HG03442 (cell line): ENCODE measurements at regions not wholly inside any gene's neighbourhood (a gene's known extent, or its start where the extent isn't known, plus 50 kb on each side); places are given as distances from the start of the nearest gene placed in this dataset.
"Not testable (repeated sequence)": the region's sequence is repeated elsewhere in the genome, so short reads cannot be mapped to it uniquely, and the experiment has no call there.

Experiments
- ATAC-seq: cut with Tn5 transposase; IDR thresholded peaks from one replicate; pipeline ENCODE4 v1.9.1; 2021; ENCODE audit warnings: mild to moderate bottlenecking, moderate library complexity; ENCODE audit not compliant: unreplicated experiment

- ATAC-seq, result not testable (repeated sequence)
Measured at GRCh38 chr1:146654763-146655162, 283.4 kb upstream of the NBPF12 start.

GRCh38 chr1:146645978-146646604 is 292.0 kb upstream of the NBPF12 start:
- not testable (repeated sequence) for ATAC-seq

DNA sequence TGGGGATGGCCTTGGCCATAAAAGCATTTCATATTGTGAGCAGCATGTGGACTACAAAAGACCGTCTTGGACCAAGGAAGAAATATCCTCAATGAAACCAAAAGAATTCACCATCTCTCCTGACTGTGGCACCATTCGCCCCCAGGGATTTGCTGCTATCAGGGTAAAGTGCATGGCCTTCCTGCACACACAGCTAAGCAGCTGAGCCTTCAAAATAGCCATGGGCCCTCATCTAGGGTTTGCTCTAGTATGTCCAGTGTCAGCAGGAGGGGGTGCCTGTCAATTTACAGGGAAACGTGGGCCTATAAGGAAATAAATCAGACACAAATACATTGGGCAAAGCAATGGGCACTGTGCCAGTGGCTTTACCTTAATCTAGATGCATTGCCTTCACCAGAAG is 296.6 kb upstream of the NBPF12 start:
- not testable (repeated sequence) for ATAC-seq

- ATAC-seq, result not testable (repeated sequence)
Measured at GRCh38 chr1:146640671-146641070, 297.5 kb upstream of the NBPF12 start.

- ATAC-seq, result not testable (repeated sequence)
Measured at GRCh38 chr1:146630302-146630701, 307.8 kb upstream of the NBPF12 start.

- ATAC-seq, result not testable (repeated sequence)
Measured at GRCh38 chr1:146618582-146618981, 319.5 kb upstream of the NBPF12 start.

DNA sequence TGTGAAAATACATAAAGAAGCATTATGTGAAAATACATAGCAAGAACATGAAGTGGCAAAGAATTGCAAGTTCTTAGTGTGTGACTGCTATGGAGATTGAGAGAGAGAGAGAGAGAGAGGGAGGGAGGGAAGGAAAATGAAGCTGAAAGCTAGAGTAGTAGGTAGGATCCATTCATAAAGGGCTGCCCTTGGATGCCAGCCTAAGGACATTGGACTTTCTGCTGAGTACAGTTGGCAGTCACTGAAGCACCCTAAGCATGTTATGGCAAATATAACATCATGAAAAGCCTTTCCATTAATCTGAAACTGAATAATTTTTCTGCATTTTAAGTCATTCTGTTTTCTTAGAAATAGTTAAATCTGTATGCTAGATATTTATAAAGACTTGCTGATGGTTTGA is 333.4 kb upstream of the NBPF12 start:
- not testable (repeated sequence) for ATAC-seq

GRCh38 chr1:146600720-146601307 is 337.3 kb upstream of the NBPF12 start:
- ATAC-seq, result not testable (repeated sequence)

DNA sequence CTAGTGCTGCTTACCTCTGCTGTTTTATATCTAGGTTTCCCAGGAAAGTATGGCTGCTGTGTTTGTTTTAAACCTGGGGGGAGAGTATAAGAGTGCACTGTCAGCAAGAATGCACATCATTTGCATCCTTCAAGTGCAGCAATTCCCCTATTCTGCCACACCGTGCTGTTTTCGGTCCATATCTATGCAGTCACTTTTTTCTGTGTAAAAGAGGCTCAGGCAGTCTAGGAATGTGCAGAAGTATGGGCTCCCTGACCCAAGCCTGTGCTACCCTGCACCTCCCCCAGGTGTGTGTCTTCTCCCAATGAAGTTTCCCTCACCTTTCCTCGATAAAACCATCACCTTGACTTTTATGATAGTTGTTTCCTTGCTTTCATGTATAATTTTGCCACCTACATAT is 338.2 kb upstream of the NBPF12 start:
- not testable (repeated sequence) for ATAC-seq

- not testable (repeated sequence) for ATAC-seq
Measured at GRCh38 chr1:146581229-146581628, 352.4 kb upstream of the NOTCH2NLA start.

DNA sequence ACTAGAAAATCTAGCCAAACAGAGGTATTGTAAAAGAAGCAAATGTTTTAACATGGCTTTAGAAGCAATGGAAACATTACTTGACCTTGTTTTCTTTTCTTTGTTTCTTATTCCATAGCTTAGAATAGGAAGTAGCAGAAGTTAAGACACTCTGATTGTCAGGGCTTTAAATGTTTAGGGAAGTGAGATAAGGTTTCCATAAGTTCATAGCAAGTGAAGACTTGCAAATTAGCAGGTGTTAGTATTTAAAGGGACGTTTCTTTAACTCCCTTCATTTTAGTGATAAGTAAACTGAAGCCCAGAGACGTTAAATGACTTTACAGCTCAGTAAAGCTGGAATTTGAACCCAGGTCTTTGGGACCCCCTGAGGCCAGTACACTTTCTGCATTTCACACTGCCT is 338.7 kb upstream of the NOTCH2NLA start:
- not testable (repeated sequence) for ATAC-seq

DNA sequence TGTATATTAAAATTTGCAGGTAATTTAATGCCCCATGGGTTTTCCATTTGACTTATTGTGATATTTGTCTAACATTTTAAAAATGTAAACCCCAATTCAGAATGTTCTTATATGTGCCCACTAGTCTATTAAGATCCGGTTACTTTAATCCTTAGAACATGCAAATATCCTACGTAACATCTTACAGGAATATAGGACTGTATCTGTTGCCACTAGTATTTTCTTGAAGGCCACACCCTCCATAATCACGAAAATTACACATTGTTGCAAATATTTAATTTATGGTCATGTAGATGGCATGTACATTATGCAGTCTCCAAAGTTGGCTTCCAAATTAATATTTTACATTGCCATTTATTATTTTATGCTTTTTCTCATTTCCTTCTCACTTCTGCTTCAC is 329.2 kb upstream of the NOTCH2NLA start:
- not testable (repeated sequence) for ATAC-seq

- not testable (repeated sequence) for ATAC-seq
Measured at GRCh38 chr1:146556405-146556804, 327.6 kb upstream of the NOTCH2NLA start.

- ATAC-seq, result not testable (repeated sequence)
Measured at GRCh38 chr1:146552414-146552813, 323.6 kb upstream of the NOTCH2NLA start.

DNA sequence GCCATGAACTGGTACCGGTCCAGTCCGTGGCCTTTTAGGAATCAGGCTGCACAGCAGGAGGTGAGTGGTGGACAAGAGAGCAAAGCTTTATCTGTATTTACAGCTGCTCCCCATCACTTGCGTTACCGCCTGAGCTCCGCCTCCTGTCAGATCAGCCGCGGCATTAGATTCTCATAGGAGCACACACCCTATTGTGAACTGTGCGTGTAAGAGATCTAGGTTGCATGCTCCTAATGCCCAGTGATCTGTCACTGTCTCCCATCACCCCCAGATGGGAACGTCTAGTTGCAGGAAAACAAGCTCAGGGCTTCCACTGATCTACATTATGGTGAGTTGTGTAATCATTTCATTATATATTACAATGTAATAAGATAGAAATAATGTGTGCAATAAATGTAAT is 319.9 kb upstream of the NOTCH2NLA start:
- ATAC-seq, result not testable (repeated sequence)

- ATAC-seq, result not testable (repeated sequence)
Measured at GRCh38 chr1:146546189-146546588, 317.4 kb upstream of the NOTCH2NLA start.

GRCh38 chr1:146537775-146538373 is 309.1 kb upstream of the NOTCH2NLA start:
- not testable (repeated sequence) for ATAC-seq

DNA sequence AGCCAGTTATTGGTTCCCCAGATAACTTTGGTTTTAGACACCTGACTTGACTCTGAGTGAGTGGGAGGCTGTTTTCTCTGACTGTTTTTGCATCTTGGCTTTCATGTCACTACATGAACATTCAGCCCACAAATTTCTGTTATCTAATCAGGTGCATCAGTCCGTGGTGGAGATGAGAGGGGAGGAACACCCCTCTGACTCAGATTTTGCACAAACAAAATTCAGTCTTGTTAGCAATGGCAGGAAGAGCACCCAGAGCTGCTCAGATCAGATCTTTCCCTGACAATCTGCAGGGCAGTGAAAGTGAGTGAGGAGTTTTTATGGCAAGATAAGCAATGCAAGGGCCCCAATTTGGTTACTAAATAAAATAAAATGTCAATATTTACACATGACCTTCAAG is 307.2 kb upstream of the NOTCH2NLA start:
- ATAC-seq, result peak; percentile 74

DNA sequence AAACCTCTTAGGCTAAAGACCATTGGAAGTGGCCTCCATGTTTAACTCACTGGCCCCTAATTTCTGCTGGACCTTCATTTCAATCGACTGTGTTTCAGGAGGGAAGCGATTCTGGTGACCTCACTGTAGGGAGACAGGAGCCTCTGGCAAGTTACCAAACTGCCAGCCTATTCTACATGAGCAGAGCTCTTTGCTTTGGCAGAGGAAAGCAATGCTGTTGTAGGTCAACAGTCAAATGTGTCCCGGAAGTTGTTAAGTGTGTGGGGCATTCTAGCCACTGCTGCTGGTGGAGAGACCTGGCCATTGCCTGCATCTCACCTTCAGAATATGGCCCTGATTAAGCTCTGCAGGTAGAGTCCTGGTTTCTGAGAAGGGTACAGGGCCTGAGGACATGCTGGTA is 306.8 kb upstream of the NOTCH2NLA start:
- ATAC-seq, result not testable (repeated sequence)

DNA sequence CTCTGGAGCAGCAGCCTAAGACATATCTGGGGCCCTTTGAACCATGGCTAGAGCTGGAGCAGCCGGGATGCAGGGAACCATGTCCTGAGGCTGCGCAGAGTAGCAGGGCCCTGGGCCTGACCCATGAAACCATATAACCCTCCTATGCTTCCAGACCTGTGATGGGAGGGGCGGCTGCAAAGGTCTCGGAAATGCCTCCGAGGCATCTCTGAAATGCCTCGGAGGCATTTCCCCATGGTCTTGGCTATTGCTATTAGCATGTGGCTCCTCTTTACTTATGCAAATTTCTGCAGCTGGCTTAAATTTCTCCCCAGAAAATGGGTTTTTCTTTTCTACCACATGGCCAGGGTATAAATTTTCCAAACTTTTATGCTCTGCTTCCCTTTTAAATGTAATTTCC is 302.1 kb upstream of the NOTCH2NLA start:
- not testable (repeated sequence) for ATAC-seq

GRCh38 chr1:146522812-146523211 is 294.0 kb upstream of the NOTCH2NLA start:
- ATAC-seq, result not testable (repeated sequence)

DNA sequence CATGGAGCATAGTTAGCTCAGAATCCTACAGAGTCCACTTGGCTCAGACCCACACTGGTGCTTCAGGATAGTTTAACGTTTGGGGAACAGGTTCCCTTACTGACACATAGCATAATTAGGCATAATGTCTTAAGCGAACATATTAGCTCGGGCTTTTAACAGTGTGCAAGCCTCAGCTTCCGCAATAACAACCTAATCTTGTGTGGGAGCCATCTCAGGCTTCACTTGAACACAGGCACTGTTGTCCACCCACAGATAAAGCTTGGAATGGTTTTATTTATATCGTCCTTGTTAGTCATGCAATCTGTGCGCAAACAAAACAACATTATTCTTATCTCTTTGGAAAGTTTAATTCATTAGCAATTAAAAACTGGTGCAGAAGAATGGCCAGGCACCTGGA is 293.5 kb upstream of the NOTCH2NLA start:
- ATAC-seq, result not testable (repeated sequence)
